ENCODE measurements at regions not wholly inside any gene's neighbourhood (a gene's known extent, or its start where the extent isn't known, plus 50 kb on each side); places are given as distances from the start of the nearest gene placed in this dataset.

GRCh38 chr3:153370680-153371079 lies 208.7 kb downstream of the RAP2B start:
- TF ChIP-seq CTCF (IDR thresholded peaks at IDR 0.05): no peak
- no peak for TF ChIP-seq POLR2A (IDR thresholded peaks at IDR 0.05)

Measured in heart left ventricle (tissue), 13 donors.